ENCODE measurements at regions not wholly inside any gene's neighbourhood (a gene's known extent, or its start where the extent isn't known, plus 50 kb on each side); places are given as distances from the start of the nearest gene placed in this dataset.

GRCh38 chr13:26967119-26968038, 204.2 kb downstream of the USP12 start:
- no peaks in the 10 kb centered on the region for H3K36me3 Mint-ChIP-seq (ENCODE audit: low read depth)
- peaks cover 22% of the 10 kb centered on the region for H3K27me3 Mint-ChIP-seq (ENCODE audit: low read depth)
- no peak for DNase-seq (ENCODE audit: low read depth, low spot score)
- peaks cover 3% of the 10 kb centered on the region for H3K4me1 Mint-ChIP-seq
- H3K27ac Mint-ChIP-seq (ENCODE audit: unreplicated experiment): no peak overlapping the region
- H3K4me3 Mint-ChIP-seq: no peak overlapping the region
- H3K9me3 Mint-ChIP-seq: no peaks in the 10 kb centered on the region
- TF ChIP-seq, protein P1, sequence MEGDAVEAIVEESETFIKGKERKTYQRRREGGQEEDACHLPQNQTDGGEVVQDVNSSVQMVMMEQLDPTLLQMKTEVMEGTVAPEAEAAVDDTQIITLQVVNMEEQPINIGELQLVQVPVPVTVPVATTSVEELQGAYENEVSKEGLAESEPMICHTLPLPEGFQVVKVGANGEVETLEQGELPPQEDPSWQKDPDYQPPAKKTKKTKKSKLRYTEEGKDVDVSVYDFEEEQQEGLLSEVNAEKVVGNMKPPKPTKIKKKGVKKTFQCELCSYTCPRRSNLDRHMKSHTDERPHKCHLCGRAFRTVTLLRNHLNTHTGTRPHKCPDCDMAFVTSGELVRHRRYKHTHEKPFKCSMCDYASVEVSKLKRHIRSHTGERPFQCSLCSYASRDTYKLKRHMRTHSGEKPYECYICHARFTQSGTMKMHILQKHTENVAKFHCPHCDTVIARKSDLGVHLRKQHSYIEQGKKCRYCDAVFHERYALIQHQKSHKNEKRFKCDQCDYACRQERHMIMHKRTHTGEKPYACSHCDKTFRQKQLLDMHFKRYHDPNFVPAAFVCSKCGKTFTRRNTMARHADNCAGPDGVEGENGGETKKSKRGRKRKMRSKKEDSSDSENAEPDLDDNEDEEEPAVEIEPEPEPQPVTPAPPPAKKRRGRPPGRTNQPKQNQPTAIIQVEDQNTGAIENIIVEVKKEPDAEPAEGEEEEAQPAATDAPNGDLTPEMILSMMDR (conservative IDR thresholded peaks at IDR 0.05): no peak

- no peak for DNase-seq (ENCODE audit: low read depth, low spot score)
- Mint-ChIP-seq H3K4me3 (no peak overlapping the region), H3K27ac (ENCODE audit: unreplicated experiment) (no peak overlapping the region), H3K36me3 (ENCODE audit: low read depth) (no peaks in the 10 kb centered on the region), H3K27me3 (ENCODE audit: low read depth) (peaks cover 22% of the 10 kb centered on the region), H3K9me3 (no peaks in the 10 kb centered on the region), H3K4me1 (peaks cover 3% of the 10 kb centered on the region)
- TF ChIP-seq, protein P1 (conservative IDR thresholded peaks at IDR 0.05): no peak
Observed at GRCh38 chr13:26966701-26967080, 204.9 kb downstream of the USP12 start.

DNA sequence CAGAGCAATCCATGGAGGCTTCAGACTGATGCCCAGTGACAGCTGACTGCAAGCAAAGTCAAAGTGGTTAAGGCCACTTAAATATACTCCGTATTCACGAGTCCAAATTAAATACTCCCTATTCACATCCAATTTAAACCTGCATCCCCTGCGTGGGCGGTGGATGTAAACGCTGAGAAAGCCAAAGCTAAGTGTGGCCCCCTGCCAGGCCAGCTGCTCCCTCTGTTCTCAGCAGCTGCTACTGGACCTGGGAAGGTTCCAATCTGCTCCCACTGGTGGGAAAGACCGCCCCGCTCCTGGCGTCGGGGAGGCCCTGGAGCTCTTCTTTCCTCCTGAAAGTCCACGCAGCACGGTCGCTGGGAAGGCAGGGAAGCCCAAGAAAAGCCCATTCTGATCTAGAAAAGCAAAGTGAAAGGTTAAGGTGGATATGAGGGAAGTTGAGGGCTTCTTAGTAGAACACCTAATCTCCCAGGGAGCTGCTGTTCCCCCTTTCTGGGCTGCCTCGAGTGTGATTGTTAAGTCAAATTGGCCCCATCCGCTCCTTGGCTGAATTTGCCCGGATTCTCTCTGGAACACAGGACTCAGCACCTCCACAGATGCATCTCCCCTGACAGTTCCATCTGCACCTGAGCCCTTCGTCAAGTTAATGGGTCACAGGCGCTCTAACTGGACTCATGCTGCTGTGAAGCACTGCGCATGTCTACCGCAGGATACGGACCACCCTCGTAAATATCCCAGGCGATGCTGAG, 205.5 kb downstream of the USP12 start:
- Mint-ChIP-seq H3K4me3 (no peak overlapping the region), H3K9me3 (no peaks in the 10 kb centered on the region), H3K36me3 (ENCODE audit: low read depth) (no peaks in the 10 kb centered on the region), H3K27me3 (ENCODE audit: low read depth) (peaks cover 22% of the 10 kb centered on the region), H3K4me1 (peaks cover 3% of the 10 kb centered on the region), H3K27ac (ENCODE audit: unreplicated experiment) (no peak overlapping the region)
- no peak for DNase-seq (ENCODE audit: low read depth, low spot score)
- TF ChIP-seq, protein P1 (conservative IDR thresholded peaks at IDR 0.05): no peak

- no peak overlapping the region for H3K27ac Mint-ChIP-seq (ENCODE audit: unreplicated experiment)
Observed at GRCh38 chr13:26964278-26965250, 204.0 kb upstream of the GPR12 start.

More at GRCh38 chr13:26964278-26965250, 204.0 kb upstream of the GPR12 start:
- H3K36me3 Mint-ChIP-seq (ENCODE audit: low read depth): no peaks in the 10 kb centered on the region
- no peak for DNase-seq (ENCODE audit: low read depth, low spot score)
- peaks cover 3% of the 10 kb centered on the region for H3K4me1 Mint-ChIP-seq
- H3K4me3 Mint-ChIP-seq: no peak overlapping the region
- H3K27me3 Mint-ChIP-seq (ENCODE audit: low read depth): peaks cover 22% of the 10 kb centered on the region
- H3K9me3 Mint-ChIP-seq: no peaks in the 10 kb centered on the region
- TF ChIP-seq, protein P1 (conservative IDR thresholded peaks at IDR 0.05): no peak
